HG02852 (cell line): ENCODE measurements at regions not wholly inside any gene's neighbourhood (a gene's known extent, or its start where the extent isn't known, plus 50 kb on each side); places are given as distances from the start of the nearest gene placed in this dataset.
"Not testable (repeated sequence)": the region's sequence is repeated elsewhere in the genome, so short reads cannot be mapped to it uniquely, and the experiment has no call there.

Experiments
- ATAC-seq: cut with Tn5 transposase; IDR thresholded peaks from one replicate; pipeline ENCODE4 v1.9.1; 2021; ENCODE audit warnings: mild to moderate bottlenecking, moderate library complexity; ENCODE audit not compliant: unreplicated experiment

- no peak for ATAC-seq
Measured at GRCh38 chr5:102068870-102069269, 227.2 kb downstream of the SLCO4C1 start.

DNA sequence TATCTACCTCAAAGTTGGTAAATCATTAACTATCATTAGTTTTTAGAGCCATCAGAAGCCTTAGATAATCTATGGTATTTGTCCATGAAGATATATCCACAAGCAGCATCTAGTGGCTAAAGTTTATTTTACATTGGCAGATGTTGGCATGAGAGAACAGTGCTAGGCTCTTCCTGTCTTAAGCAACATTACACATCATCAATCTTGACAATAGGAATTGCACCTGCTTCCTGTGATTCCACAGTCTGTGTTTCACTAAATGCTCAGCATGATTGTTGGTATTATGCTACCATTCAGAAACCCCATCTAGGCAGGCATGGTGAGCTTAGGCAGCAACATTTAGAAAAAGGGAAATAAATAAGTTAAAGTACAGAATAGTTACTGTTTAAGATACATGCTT, 246.6 kb downstream of the SLCO4C1 start:
- no peak for ATAC-seq

- ATAC-seq: no peak
Measured at GRCh38 chr5:102048940-102049339, 247.1 kb downstream of the SLCO4C1 start.

DNA sequence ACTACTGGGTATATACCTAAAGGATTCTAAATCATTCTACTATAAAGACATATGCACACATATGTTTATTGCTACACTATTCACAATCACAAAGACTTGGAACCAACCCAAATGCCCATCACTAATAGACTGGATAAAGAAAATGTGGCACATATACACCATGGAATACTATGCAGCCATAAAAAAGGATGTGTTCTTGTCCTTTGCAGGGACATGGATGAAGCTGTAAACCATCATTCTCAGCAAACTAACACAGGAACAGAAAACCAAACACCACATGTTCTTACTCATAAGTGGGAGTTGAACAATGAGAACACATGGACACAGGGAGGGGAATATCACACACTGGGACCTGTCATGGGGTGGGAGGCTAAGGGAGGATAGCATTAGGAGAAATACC, 249.0 kb downstream of the SLCO4C1 start:
- ATAC-seq: not testable (repeated sequence)

GRCh38 chr5:102040326-102040725, 255.8 kb downstream of the SLCO4C1 start:
- no peak for ATAC-seq

- ATAC-seq: no peak
Measured at GRCh38 chr5:102036927-102037326, 259.2 kb downstream of the SLCO4C1 start.

- ATAC-seq: no peak
Measured at GRCh38 chr5:102031711-102032110, 264.4 kb downstream of the SLCO4C1 start.

- no peak for ATAC-seq
Measured at GRCh38 chr5:102018690-102019089, 277.4 kb downstream of the SLCO4C1 start.

DNA sequence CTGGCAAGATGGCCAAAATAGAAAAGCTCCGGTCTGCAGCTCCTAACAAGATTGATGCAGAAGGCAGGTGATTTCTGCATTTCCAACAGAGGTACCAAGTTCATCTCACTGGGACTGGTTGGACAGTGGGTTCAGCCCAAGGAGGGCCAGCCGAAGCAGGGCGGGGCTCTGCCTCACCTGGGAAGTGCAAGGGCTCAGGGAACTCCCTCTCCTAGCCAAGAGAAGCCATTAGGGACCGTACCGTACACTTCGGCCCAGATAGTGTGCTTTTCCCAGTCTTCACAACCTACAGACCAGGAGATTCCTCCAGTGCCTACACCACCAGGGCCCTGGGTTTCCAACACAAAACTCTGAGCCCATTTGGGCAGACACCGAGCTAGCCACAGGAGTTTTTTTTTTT, 277.8 kb downstream of the SLCO4C1 start:
- ATAC-seq: no peak

DNA sequence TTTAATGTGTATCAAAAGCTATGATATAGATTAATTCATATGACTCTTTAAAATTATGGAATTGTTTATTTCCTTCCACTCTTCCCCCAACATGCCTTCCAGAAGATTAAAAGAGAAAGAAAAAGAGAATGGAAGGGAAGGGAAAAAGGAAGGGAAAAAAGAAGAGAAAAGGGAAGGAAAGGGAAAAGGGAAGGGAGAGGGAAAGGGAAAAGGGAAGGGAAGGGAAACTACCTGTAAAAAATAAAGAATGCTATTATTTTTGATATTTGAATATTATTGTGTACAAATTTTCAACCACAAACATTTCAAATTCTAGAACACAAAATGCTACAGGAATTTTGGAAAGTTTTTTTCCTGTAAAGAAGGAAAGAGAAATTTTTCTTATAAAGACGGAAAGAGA, 281.7 kb downstream of the SLCO4C1 start:
- ATAC-seq: no peak

- ATAC-seq: no peak
Measured at GRCh38 chr5:102010644-102011043, 285.4 kb downstream of the SLCO4C1 start.

DNA sequence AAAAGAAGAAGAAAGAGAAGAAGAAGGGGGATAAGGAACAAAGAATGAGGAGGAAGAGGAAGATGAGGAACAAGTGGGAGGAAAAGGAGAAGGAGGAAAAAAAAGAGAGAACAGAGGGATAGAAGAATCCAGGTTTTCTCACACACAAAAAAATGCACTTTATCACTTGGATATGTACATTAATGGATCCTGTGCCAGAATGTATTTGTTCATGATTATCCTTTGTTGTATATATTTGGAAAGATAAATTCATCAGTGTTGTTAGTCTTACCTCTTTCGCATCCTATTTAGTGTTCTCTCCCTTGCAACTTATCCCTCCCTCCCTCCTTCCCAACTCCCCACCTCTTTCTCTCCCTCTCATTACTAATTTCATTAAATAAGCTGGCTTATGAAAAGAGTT, 298.8 kb downstream of the SLCO4C1 start:
- ATAC-seq: no peak

DNA sequence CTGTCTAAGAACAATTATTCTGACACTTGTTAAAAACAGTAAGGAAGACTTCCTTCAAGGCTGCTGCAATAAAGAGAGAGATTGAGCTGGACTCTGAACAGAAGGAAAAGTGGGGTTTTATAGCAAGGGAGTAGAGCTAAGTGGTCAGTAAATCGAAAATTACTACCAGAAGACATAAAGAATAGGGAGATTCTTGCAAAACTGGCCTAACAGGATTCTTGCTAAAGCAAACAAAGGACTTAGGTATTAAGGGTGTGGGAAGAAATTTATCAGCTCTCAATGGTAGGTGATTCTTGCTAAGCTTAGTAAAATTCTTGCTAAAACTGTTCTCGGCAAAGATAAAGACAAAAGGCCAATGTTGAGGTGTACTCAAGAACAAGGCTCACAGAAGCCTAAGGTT, 300.5 kb downstream of the SLCO4C1 start:
- ATAC-seq: no peak

GRCh38 chr5:101991486-101991885, 304.6 kb downstream of the SLCO4C1 start:
- ATAC-seq: no peak

DNA sequence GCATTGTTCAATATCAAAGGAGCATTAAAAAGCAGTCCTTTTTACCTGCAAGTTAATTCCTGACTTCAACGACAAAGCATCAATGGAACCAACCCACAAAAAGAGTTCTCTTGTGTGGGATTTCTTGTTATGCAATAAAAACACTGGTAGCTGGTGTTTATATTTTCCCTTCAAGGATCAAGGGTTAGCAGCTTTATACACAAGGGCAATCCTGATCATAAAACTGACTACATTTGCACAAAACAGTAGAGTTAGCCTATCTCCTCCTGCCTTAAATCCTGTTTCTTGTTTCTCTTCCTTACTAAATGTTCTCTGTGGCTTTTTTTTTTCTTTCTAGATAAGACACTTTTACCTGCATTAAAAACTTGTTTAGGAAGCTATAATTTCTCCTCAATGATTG, 306.4 kb downstream of the SLCO4C1 start:
- no peak for ATAC-seq

GRCh38 chr5:101977729-101978345, 318.2 kb downstream of the SLCO4C1 start:
- ATAC-seq: peak; percentile 94

GRCh38 chr5:101976933-101977332, 319.2 kb downstream of the SLCO4C1 start:
- ATAC-seq: no peak

- ATAC-seq: no peak
Measured at GRCh38 chr5:101969742-101970141, 326.3 kb downstream of the SLCO4C1 start.

GRCh38 chr5:101966476-101966875, 329.6 kb downstream of the SLCO4C1 start:
- no peak for ATAC-seq

- ATAC-seq: no peak
Measured at GRCh38 chr5:101955891-101956290, 340.2 kb downstream of the SLCO4C1 start.

DNA sequence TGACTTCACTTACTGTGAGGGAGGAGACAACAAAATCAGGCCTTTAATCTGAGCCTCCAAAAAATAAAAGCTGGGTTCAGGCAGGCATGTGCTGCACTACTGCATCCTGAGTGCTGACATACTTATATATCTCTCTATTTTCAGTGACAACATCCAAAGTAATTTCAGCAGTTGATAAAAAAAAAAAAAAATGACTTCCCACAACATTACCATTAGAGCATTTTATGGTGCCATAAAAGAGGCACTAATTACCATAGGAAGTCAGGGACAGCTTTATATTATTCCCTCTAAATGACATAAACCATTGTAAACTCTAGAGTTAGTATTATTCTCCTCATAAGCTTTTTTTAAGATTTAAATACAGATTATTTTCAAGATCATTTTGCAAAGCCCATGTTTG, 346.1 kb downstream of the SLCO4C1 start:
- no peak for ATAC-seq

GRCh38 chr5:101948615-101949014, 347.5 kb downstream of the SLCO4C1 start:
- no peak for ATAC-seq

DNA sequence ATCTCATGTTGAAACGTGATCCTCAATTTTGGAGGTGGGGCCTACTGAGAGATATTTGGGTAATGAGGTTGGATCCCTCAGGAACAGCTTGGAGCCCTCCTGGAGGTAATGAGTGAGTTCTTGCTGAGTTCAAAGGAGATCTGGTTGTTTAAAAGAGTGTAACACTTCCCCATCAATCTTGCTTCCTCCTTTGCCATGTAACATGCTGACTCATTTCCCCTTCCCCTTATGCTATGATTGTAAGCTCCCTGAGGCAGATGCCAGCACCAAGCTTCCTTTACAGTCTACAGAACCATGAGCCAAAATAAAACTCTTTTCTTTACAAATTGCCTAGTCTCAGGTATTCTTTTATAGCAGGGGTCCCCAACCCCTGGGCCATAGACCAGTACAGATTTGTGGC, 352.3 kb downstream of the SLCO4C1 start:
- no peak for ATAC-seq
